GM03348 (cell line): ENCODE measurements at regions not wholly inside any gene's neighbourhood (a gene's known extent, or its start where the extent isn't known, plus 50 kb on each side); places are given as distances from the start of the nearest gene placed in this dataset.
A peak's percentile ranks its signal among the peaks of the same experiment; 100 is the strongest.
"Not testable (repeated sequence)": the region's sequence is repeated elsewhere in the genome, so short reads cannot be mapped to it uniquely, and the experiment has no call there.

ENCODE experiments used
- DNase-seq: peaks from one replicate; pipeline ENCODE4 v3.0.0; 2012; ENCODE audit warnings: low spot score

GRCh38 chr2:220560192-220560591 is 932.8 kb downstream of the SLC4A3 start:
- DNase-seq = no peak

GRCh38 chr2:220562375-220563140 is 935.1 kb downstream of the SLC4A3 start:
- no peak for DNase-seq

GRCh38 chr2:220568296-220568695 is 940.9 kb downstream of the SLC4A3 start:
- no peak for DNase-seq

- no peak for DNase-seq
These were observed 941.9 kb downstream of the SLC4A3 start for GRCh38 chr2:220569112-220569897.

GRCh38 chr2:220572385-220572784 is 945.0 kb downstream of the SLC4A3 start:
- peak; percentile 65 for DNase-seq

- no peak for DNase-seq
These were observed 946.6 kb downstream of the SLC4A3 start for GRCh38 chr2:220574038-220574437.

GRCh38 chr2:220575963-220576362 is 948.5 kb downstream of the SLC4A3 start:
- DNase-seq = no peak

- no peak for DNase-seq
These were observed 952.0 kb downstream of the SLC4A3 start for GRCh38 chr2:220579452-220579851.

GRCh38 chr2:220580113-220580512 is 952.7 kb downstream of the SLC4A3 start:
- DNase-seq = no peak

- DNase-seq = no peak
These were observed 956.3 kb downstream of the SLC4A3 start for GRCh38 chr2:220583725-220584124.

GRCh38 chr2:220585241-220585640 is 957.8 kb downstream of the SLC4A3 start:
- peak; percentile 7 for DNase-seq

GRCh38 chr2:220586980-220587530 is 959.6 kb downstream of the SLC4A3 start:
- DNase-seq = no peak

- DNase-seq = no peak
These were observed 960.7 kb downstream of the SLC4A3 start for GRCh38 chr2:220588148-220588547.

- no peak for DNase-seq
These were observed 963.0 kb downstream of the SLC4A3 start for GRCh38 chr2:220590476-220590875.

- DNase-seq = no peak
These were observed 966.1 kb downstream of the SLC4A3 start for GRCh38 chr2:220593526-220593925.

GRCh38 chr2:220601674-220602073 is 970.4 kb downstream of the EPHA4 start:
- DNase-seq = no peak

GRCh38 chr2:220613004-220613403 is 959.1 kb downstream of the EPHA4 start:
- DNase-seq = not testable (repeated sequence)

GRCh38 chr2:220614064-220614463 is 958.0 kb downstream of the EPHA4 start:
- no peak for DNase-seq

GRCh38 chr2:220619525-220620220 is 952.4 kb downstream of the EPHA4 start:
- no peak for DNase-seq

GRCh38 chr2:220626603-220627002 is 945.5 kb downstream of the EPHA4 start:
- DNase-seq = no peak

- DNase-seq = no peak
These were observed 943.9 kb downstream of the EPHA4 start for GRCh38 chr2:220628252-220628651.

- no peak for DNase-seq
These were observed 931.0 kb downstream of the EPHA4 start for GRCh38 chr2:220641137-220641536.
